Activated CD4-positive, alpha-beta T cell treated with anti-CD3 and anti-CD28 coated beads for 48 hours (primary cell): ENCODE measurements at regions not wholly inside any gene's neighbourhood (a gene's known extent, or its start where the extent isn't known, plus 50 kb on each side); places are given as distances from the start of the nearest gene placed in this dataset.

ENCODE experiments used
- DNase-seq: peaks from one replicate; pipeline ENCODE4 v3.0.0-alpha.2; 2020

DNA sequence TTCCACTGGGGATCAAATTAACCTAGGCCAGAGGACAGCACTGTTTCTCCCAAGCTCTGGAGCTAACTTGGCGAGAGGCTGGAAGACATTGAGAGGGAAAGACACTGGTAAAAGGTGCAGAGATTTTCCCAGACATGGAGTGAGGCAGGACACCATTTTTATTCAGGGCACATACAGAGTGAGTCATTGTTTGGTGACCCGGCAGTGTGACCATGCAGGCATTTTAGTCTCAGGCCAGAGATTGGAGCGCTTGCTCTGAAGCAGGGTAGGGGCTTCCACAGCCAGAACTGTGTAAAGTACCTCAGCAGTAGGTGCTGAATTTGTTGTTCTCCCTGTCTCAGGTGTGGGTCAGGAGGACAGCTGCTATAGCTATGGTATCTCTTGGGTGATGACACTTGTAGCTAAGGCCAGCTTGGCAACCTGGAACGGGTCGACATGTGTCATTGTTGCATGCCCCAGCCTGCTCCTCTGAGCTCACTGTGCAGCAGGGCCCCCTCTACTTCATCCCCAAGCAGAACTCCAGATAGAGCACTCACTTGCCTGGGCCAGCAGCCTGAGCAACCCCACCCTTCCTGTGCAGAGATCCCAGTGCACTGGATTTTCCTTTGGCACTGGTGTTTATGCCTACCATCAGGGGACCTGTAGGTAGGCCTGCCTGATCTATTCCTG is 79.8 kb upstream of the ATP8A1 start:
- no peak for DNase-seq

DNA sequence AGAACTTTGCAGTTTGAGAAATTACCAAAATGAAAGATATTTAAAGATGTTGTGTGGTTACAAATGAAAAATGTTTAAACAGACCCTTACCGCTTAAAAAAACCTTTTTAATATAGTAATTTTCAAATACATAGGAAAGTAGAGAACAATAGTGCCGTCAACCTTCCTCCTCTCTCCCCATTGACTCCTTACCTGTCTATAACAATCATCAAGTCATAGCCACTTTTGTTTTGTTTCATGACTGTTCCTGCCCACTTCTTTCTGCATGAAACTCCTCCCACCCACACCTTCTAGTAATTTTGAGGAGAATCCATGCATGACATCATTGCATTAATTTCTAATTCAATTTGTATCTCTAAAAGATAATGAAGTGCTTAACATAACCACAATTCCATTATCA is 76.5 kb upstream of the ATP8A1 start:
- DNase-seq, result no peak

DNA sequence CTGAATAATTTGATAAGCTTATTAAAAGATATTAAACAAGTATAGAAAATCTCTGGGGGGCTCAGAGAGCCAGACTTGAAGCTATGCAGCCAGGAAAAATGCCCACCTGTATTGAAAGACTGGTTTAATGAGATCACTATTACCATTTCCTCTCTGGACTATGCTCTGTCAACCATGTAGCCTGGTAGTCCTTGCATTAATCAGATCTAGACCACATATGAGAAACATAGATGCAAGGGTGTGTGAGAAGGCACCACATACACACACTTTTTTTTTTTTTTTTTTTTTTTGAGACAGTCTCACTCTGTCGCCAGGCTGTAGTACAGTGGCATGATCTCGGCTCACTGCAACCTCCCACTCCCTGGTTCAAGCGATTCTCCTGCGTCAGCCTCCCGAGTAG is 75.9 kb upstream of the ATP8A1 start:
- DNase-seq, result no peak

DNA sequence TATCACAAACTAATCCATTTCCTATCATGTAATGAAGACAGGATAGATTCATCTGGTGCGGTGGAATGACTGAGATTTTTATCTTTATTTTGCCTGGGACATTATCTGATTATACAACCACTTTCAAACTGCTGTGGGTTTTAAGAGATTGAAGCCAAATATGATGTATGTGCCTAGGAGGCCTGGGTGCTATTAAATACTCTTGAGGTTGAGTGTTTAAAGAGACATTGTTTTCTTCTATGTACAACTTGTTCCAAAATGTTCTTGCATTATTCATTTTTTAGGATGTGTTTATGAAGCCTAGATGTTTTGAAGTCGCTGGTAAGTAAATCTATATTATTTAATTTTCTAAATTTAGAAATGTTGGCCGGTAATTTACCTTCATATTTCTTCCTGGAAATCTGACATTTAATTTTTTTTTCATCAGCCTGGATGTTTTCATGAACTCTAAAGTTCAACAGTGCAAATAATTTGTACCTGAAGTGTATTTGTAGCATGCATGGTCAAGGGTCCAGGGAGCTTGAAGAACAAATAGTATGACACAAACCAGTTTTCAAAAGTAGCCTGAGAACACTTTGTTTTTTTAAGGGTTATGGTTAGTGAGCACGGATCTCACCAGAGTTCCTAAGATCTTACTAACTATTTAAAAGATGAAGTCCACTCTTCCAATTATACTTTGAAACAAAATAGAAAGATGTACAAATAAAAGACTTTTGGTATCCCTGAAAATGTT is 72.8 kb upstream of the ATP8A1 start:
- no peak for DNase-seq

DNA sequence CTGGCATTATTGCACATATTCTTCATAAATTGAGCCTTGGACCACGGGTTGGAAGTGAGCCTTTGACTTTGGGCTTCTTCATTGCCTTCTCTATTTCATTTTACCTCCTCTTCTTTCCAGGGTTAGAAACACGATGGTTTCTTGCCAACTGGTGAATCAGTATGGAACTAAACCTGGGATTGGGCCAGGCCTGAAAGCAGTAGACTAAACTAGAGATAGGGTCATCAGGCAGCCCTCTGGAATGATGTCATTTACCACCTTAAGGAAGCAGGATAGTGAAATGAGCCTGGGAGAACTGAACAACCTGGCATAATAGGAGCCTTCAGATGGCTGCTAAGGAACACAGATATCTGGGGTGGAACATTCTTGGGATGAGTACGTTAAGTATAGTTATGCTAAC is 67.5 kb upstream of the ATP8A1 start:
- DNase-seq, result no peak

DNA sequence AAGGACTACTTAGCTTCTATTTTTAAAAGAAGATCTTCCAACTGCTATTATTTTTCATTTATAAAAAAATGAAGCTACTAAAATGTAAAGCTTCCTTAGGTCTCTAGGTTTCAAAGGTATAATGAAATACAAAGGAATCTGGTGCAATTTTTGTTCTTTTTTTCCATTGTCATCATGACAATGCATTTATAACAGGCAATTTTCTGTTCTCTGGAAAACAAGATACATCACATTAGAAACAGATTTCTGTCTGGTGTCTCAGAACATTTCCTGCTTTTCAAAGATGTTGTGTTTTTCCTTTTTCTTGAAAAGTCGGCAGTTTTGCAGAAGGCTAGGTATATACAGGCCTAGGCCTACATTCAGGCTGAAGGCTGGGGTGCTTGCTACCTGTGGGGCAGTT is 63.6 kb upstream of the ATP8A1 start:
- no peak for DNase-seq

DNA sequence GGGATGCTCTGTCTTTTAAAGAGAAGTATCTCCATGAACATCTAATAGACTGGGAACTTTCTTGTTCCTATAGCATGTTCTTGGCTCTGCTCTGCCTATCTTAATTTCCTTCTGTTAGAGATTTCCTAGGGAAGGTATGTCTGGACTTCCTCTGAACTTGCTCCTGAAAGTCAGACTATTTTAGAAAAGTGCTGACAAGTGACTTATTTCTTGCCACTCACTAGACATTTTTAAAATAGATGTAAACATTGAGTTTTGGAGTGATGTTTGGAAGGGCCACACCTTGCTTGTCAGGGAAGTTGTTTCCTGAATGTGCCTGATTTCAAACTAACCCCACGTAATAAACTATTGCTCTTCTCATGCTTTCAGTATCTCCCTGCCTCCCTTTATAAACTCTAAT is 62.4 kb upstream of the ATP8A1 start:
- no peak for DNase-seq

DNA sequence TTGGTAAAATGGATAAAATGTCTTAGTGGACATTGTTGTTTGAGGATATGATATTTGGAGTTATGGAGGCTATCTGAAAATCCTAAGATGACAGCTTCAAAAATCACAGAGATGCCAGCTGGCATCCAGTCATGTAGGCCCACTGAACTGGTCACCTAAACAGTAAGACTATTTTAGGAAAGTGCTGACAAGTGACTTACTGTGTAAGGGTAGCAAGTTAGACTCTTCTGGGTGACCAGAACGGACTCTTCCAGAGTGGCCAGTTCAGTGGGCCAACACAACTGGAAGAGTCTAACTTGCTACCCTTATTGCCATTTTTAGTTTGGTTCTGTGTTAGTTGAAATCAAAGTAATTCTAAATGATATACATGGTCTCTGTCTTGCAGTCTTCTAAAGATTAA is 61.4 kb upstream of the ATP8A1 start:
- no peak for DNase-seq

DNA sequence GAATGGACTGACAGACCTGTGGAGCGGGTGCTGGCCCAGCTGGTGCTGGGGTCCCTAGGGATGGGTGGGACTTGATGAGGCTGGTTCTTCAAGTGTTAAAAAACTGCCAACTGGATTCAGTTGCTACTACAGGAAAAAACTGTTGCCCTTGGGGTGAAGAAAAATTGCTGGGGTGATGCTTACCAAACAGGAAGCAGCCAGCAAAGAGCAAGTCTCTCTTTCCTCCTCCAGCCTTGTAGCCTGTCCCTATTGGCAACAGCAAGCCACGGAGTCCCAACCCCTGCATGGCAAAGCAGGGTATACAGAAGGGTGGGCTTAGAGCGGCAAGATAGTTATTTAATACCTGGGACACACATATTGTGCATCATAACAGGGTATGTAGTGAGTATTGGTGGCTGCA is 60.1 kb upstream of the ATP8A1 start:
- DNase-seq, result no peak

DNA sequence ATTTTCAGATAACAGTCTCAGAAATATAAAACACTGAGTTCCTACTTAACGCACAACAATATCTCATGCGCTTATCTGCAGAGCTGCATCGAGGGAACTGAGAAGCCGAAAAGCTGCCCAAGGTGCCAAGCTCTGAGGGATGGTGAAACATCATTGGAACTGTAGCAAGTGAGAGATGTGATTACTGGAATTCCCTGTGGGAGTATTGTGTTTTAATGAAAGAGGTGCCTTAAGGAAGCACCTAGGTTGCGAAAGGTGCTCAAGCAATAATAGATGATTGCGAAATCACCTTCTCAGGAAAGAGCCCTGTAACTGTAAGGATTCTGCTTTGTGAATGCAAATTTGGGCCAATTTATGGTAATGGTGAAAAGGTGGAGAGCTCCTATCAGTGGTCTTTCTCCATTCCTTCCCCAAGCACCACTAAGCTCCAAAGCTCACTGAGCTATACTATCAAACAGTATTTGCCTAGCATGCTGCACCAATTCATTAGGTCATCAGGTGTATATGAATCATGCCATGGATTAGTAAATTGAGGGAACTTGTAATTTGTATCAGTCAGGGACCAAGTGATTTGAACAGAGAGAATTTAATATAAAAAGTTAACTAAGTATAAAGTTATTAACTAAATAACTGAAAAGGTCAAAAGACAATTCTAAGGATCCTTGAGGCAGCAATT is 59.0 kb upstream of the ATP8A1 start:
- DNase-seq, result no peak

DNA sequence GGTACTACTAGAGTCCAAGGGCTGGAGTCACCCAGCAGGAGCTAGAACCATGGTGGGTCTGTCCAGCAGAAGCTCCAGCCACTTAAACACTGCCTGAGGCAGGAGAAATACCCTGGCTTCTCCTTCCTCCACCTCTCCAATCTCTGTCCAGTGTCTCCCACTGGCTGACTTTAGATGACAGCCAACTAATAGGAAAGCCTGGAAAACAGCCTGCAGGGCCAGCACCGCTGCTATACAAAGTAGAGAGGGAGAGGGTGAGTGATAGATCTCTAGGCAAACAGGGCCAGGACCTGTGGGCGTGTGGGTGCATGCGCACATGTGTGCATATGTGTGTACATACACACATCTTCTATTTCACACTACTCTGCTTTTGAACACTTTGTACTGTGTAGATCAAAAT is 56.5 kb upstream of the ATP8A1 start:
- DNase-seq, result no peak

DNA sequence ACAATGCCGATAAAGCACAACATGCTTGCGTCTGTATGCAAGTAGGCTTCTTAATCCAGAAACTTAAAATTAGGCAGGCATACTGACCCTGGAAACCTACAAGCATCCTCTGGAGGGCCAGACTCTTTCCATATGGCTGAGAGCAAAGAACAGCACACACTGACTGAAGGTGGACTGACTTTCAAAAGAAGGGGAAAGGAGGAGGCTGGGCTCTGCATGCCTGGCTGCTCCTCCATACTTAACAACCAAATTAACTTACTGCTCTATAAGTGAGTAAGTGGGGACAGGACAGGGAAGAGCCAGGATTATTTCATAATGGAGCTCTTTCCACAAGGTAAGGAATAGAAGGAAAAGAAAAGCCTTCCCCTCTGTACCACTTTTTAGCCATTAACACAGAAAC is 55.9 kb upstream of the ATP8A1 start:
- DNase-seq, result no peak

DNA sequence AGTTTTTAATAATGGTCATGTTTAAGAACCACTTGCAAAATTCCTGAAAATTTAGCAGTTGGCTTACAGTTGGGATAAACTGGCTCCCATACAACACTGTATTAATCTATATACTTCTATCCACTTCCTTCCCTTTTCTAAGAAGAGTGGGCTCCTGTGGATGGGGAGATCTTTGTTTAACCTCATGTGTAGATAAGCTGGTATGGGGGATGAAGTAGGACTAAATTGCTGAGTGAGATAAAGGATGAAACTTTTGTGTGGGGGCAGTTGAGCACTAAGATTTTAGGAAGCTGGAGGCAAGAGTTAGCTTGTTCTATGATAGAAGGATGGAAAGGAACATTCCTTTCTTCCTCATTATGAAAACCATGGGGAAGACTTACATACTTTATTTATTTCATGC is 54.6 kb upstream of the ATP8A1 start:
- no peak for DNase-seq

DNA sequence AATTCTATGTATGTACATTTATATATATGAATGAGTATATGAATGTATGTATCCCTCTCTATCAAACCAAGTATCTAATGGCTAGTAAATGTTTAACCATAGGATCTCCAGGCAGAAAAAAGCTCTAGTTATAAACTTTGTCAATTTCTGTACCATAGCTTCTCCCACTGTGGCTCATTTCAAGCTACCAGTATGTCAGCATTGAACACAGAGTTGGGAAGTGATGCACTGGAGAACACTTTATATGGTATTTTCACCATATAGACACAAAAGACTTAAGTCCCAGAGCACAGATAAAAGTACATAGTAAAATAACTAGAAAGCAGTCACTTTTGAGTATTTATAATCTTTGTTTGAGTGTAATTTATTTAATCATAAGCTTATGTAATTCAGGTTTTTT is 53.9 kb upstream of the ATP8A1 start:
- no peak for DNase-seq

DNA sequence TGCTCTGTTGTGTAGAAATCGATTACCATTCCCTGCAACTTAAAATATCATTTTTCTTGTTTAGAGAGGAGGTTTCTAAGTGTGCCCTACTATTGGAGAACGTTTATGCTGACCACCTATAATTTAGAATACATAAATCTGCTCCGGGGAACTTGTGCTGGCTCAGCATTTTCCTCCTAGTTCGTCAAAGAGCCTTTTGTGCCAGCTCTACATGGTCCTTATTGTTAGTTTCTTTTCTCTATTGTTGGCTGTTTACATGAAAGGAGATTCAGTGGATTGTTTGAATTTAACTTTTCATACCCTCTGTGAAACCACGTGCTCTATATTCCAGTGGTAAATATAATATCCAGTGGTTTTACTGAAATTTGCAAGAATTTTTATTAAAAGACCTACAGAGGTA is 53.4 kb upstream of the ATP8A1 start:
- no peak for DNase-seq

DNA sequence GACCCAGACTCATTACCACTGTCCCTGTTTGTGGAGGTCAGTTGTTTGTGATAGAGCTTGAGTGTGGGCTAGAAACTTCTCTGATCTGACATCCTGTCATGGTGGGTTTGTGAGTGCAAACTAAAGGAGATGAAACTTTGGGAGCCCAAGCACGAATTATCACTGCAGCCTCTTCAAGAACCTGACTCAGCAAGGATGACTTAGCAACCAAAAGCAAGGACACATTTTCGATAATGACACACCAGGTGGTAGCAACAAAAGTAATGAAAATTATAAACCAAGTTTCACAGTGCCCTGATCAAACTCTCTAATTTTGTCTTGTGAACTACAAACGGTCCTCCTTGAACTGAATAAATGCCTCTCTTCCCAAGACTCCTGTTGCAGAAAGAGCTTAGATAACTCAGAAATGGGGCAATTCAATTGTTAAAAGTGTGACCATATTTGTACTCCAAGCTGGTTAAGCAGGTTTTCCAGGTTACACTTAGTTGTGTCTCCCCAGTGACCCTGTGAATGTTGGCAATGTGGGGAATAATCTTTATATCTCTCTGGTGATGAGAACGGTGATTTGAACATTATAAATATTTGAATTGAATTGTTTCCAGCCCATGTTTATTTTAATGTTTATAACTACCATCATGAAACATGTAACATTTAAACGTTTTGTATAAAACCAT is 52.6 kb upstream of the ATP8A1 start:
- DNase-seq, result no peak

DNA sequence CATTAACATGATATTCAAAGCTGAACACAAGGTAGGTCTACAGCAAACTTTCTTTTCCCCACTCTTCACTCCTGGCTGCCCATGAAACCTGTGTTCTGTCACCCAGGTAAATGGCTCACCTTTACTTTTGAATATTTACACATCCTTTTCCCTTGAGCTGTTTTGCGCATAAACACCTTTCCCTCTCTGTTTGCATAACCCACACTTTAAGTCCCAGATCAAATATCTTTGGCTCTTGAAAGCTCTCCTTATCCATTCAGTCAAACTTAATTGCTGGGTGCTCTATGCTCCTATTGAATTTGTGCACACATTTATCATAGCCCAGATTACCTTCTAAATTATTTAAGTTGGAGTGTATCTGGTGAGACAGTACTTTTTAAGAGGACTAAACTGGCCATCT is 51.7 kb upstream of the ATP8A1 start:
- no peak for DNase-seq
